HG02610 (cell line): ENCODE measurements at regions not wholly inside any gene's neighbourhood (a gene's known extent, or its start where the extent isn't known, plus 50 kb on each side); places are given as distances from the start of the nearest gene placed in this dataset.
A peak's percentile ranks its signal among the peaks of the same experiment; 100 is the strongest.
"Not testable (repeated sequence)": the region's sequence is repeated elsewhere in the genome, so short reads cannot be mapped to it uniquely, and the experiment has no call there.

ENCODE experiments used
- ATAC-seq: cut with Tn5 transposase; IDR thresholded peaks from one replicate; pipeline ENCODE4 v1.9.1; 2021; ENCODE audit warnings: mild to moderate bottlenecking, moderate library complexity; ENCODE audit not compliant: unreplicated experiment

DNA sequence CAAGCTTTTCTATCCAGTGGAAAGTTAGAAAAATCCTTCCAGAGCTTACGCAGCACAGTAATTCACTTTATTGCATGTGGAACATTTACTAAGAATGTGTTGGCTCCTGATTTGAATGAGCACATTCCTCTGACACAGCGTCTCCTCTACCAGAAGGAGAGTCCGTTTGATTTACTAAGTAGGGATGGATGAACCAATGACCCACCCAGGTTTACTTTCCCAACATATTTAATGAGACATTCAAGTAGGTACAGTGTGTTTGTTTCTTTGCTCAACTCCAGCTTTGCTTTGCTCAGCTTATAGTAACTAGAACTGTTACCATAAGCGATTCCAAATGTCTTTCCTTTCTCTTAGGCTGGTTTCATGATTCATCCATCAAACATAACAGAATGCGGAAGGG lies 161.7 kb downstream of the SMARCA1 start:
- ATAC-seq = no peak

DNA sequence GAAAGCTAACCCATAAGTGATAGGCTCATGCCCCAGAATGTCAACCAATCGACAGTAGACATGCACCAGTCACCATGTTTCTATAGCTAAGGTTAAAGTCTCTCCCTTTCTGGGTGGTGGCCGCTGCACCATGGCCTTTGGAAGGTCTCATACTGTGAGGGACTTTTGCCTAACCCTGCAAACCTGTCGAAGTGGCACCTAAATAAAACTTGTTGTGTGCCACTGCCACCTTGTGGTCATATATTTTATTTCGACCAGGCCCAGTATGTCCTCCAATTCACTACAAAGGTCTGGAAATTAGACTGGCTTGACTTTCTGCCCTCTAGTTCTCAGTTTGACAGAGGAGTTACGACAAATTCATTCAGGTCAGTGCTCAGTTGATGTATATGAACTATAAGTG lies 163.1 kb downstream of the SMARCA1 start:
- ATAC-seq = peak; percentile 80

GRCh38 chrX:129359269-129359668 lies 164.0 kb downstream of the SMARCA1 start:
- ATAC-seq = no peak

- ATAC-seq = not testable (repeated sequence)
Observed at GRCh38 chrX:129357428-129357827, 165.9 kb downstream of the SMARCA1 start.

GRCh38 chrX:129347291-129347690 lies 176.0 kb downstream of the SMARCA1 start:
- ATAC-seq = no peak

GRCh38 chrX:129346574-129346973 lies 176.7 kb downstream of the SMARCA1 start:
- no peak for ATAC-seq

- ATAC-seq = not testable (repeated sequence)
Observed at GRCh38 chrX:129337264-129337663, 186.0 kb downstream of the SMARCA1 start.

- no peak for ATAC-seq
Observed at GRCh38 chrX:129323115-129323514, 200.2 kb downstream of the SMARCA1 start.

DNA sequence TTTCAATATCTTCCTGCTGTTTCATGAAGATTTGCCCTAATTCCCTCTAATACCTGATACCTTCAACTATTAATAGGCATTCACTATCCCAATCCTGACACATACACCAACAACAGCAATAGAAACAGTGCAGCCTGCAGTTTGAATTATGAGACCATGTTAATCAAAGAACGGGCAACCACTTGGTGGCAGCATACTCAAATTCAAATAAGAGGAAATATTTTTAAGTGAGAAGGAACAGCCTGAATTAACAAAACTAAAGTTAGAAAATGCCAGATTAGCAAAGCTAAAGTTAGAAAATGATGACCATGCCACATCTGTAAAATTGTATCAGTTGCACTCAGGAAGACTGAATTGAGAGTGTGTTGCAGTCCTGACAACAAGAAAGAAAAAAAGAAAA lies 204.9 kb downstream of the SMARCA1 start:
- no peak for ATAC-seq

DNA sequence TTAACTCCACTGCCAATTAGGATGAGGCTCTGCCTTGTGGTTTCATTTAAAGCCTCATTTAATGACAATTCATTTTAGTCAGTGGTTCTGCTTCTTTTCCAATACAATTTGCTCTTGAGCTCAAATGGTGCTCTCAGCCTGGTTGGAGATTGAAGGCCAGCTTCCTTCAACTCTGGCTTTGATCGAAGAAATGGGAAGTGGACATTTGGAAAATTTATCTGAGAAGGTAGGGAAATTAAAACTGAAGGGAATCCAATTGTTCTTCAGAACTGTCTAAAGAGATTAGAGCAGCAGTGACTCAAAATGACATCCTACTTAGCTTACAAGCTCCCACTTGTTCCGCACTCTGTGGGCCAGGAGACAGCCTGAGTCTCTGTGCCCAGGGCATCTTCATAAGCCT lies 206.8 kb downstream of the SMARCA1 start:
- no peak for ATAC-seq

DNA sequence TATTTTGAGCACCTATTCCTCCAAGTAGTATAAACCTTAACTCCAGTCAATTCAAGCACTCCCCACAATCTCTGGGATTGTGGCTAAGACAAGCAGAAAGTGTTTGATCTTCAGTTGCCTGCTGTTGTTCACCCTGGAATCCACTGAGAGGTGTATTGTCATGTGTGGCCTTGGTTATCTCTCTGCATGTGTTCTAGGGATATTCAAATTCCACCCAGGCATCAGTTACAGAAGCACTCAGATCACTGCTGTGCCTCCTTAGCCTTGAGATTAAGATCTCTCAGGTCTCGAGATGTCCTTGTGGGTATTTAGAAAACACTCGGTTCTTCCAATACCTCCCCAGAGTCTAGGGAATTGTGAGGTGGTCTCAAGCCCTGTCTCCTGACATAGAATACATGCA lies 213.3 kb downstream of the SMARCA1 start:
- ATAC-seq = no peak

DNA sequence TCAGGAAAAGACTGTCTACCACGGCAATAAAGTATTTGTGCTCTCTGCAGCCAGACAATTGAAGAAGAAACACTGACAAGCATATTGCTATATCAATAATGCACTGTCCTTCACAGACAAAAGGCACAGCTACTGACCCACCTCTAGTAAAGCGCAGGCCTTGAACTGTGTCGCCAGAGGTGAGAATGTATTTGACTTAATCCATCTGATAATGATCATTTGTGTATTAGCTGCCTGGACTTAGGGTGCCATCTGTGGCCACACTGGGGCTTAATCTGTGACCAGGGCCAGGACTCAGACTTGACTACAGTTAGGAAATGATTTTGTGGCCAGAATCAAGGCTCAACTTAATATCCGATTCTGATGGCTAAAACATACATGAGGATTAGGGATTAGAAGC lies 260.4 kb downstream of the SMARCA1 start:
- no peak for ATAC-seq

DNA sequence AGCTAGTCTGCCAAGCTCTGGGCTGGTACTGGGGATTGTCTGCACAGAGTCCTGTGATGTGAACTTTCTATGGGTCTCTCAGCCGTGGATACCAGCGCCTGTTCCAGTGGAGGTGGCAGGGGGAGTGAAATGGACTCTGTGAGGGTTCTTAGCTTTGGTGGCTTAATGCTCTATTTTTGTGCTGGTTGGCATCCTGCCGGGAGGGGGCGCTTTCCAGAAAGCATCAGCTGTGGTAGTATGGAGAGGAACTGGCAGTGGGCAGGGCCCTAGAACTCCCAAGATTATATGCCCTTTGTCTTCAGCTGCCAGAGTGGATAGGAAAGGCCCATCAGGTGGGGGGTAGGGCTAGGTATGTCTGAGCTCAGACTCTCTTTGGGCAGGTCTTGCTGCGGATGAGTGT lies 267.8 kb downstream of the SMARCA1 start:
- ATAC-seq = not testable (repeated sequence)

- no peak for ATAC-seq
Observed at GRCh38 chrX:129249563-129249962, 273.7 kb downstream of the SMARCA1 start.

GRCh38 chrX:129247642-129248041 lies 275.6 kb downstream of the SMARCA1 start:
- no peak for ATAC-seq

GRCh38 chrX:129239371-129239770 lies 283.9 kb downstream of the SMARCA1 start:
- no peak for ATAC-seq

- ATAC-seq = no peak
Observed at GRCh38 chrX:129238011-129238410, 285.3 kb downstream of the SMARCA1 start.

- no peak for ATAC-seq
Observed at GRCh38 chrX:129235903-129236302, 287.4 kb downstream of the SMARCA1 start.

DNA sequence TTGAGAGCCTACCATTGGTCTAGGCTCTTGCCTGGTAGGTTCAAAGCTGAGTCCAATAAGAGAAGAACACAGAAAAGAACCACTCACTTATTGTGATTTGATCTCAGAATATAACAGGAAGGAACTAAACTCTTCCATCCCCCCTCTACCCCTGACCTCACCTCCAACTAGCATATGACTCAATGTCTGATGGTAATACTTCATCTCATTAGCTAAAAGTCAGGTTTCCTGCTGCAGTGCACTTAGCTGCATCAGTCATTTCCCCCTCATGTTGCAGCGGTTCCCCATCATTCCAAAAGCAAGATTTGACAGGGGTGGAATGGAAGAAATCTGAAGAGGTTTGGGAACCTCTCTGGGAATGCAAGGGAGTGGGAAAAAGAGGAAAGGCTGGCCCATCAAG lies 289.5 kb downstream of the SMARCA1 start:
- no peak for ATAC-seq

DNA sequence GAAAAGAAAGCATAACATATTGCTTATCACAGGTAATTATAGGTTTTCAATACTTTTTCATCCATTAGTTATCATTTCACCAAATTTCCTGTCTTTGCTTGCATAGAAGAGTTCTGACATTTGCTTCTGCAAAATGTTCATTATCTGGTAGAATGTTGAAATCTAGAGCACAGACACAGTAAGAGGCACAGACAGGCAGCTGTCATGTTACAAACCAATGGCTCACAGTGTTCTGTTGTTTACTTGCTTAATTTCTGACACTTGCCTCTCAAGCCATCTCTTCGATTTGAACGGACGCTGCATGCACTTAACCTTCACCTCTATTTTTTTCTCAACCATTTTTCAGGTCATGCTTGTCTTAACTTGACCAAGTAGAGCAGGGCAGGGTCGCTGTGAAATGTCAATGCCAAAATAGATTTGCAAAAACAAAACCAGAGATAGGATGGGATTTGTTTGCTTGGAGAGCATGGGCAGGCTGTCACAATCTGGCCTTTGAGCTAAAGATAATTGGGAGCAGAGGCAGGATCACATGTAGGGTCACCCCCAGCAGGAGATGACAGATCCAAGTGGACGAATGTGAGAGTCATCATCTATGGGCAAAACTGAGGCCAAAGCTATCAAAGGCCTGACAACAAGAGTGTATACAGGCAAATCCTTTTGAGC lies 292.3 kb downstream of the SMARCA1 start:
- ATAC-seq = no peak

GRCh38 chrX:129230168-129230567 lies 293.1 kb downstream of the SMARCA1 start:
- no peak for ATAC-seq

GRCh38 chrX:129227366-129227765 lies 295.9 kb downstream of the SMARCA1 start:
- ATAC-seq = no peak

- ATAC-seq = no peak
Observed at GRCh38 chrX:129193357-129193756, 329.9 kb downstream of the SMARCA1 start.
